WTC11 (cell line): ENCODE measurements at regions not wholly inside any gene's neighbourhood (a gene's known extent, or its start where the extent isn't known, plus 50 kb on each side); places are given as distances from the start of the nearest gene placed in this dataset.

ENCODE experiments used
- ATAC-seq: fragments of 200-7000 bp; cut with Tn5 transposase; 2 replicates; pipeline ENCODE4 v1.10.0; 2021; ENCODE audit warnings: mild to moderate bottlenecking, moderate library complexity
- CTCF ChIA-PET: fragments of 300-600 bp; sonication (Branson Sonifier 250); formaldehyde crosslinking; loops from one replicate; lab custom pipeline; 2021; ENCODE audit warnings: antibody characterized with exemption; lab: Charles Lee
- POLR2A ChIA-PET: fragments of 350-600 bp; sonication (Branson Sonifier 250); formaldehyde crosslinking; loops from one replicate; lab custom pipeline; 2021; ENCODE audit warnings: antibody characterized with exemption; lab: Charles Lee
- DNase-seq: peaks from one replicate; pipeline ENCODE4 v3.0.0; 2021; ENCODE audit warnings: low spot score
- H3K27ac Mint-ChIP-seq: 2 replicates; pipeline ENCODE4 v1.8.0; 2021; ENCODE audit warnings: mixed read lengths
- H3K27me3 Mint-ChIP-seq: 2 replicates; pipeline ENCODE4 v1.8.0; 2021; ENCODE audit warnings: low read depth, mild to moderate bottlenecking, moderate library complexity, mixed read lengths
- H3K36me3 Mint-ChIP-seq: 2 replicates; pipeline ENCODE4 v1.8.0; 2021; ENCODE audit warnings: mixed read lengths
- H3K4me1 Mint-ChIP-seq: 2 replicates; pipeline ENCODE4 v1.8.0; 2022; ENCODE audit warnings: mixed read lengths
- H3K4me3 Mint-ChIP-seq: 2 replicates; pipeline ENCODE4 v1.8.0; 2021; ENCODE audit warnings: mild to moderate bottlenecking, moderate library complexity, mixed read lengths
- H3K9me3 Mint-ChIP-seq: 2 replicates; pipeline ENCODE4 v1.8.0; 2021; ENCODE audit warnings: mixed read lengths
- CBFB ChIP-seq: sonication (generic); formaldehyde crosslinking; IDR thresholded peaks from 2 replicates; pipeline ENCODE4 v1.8.1; 2022; ENCODE audit warnings: mild to moderate bottlenecking, low read depth, missing genetic modification reagents
- E2F1 ChIP-seq: sonication (generic); formaldehyde crosslinking; IDR thresholded peaks from 2 replicates; pipeline ENCODE4 v1.8.0; 2022; ENCODE audit warnings: mild to moderate bottlenecking, missing genetic modification reagents
- ELF4 ChIP-seq: sonication (generic); formaldehyde crosslinking; IDR thresholded peaks from 2 replicates; pipeline ENCODE4 v1.8.1; 2022; ENCODE audit warnings: low read depth, mild to moderate bottlenecking, moderate library complexity, missing genetic modification reagents
- EMX1 ChIP-seq: fragments of 250-450 bp; sonication (Bioruptor Pico); IDR thresholded peaks from 2 replicates; pipeline ENCODE4 v1.8.0; 2021; ENCODE audit warnings: mild to moderate bottlenecking
- GRHL2 ChIP-seq: fragments of 250-450 bp; sonication (Bioruptor Pico); IDR thresholded peaks from 2 replicates; pipeline ENCODE4 v1.8.0; 2022; ENCODE audit warnings: mild to moderate bottlenecking, moderate library complexity; ENCODE audit not compliant: insufficient replicate concordance, severe bottlenecking
- GTF2I ChIP-seq: fragments of 250-450 bp; sonication (Bioruptor Pico); conservative IDR thresholded peaks from 2 replicates; pipeline ENCODE4 v1.4.0; 2021; ENCODE audit warnings: mild to moderate bottlenecking
- HMGA2 ChIP-seq: fragments of 250-450 bp; sonication (Bioruptor Pico); IDR thresholded peaks from 2 replicates; pipeline ENCODE4 v1.4.0; 2021; ENCODE audit warnings: mild to moderate bottlenecking, moderate library complexity
- NFATC4 ChIP-seq: fragments of 250-450 bp; sonication (Bioruptor Pico); IDR thresholded peaks from 2 replicates; pipeline ENCODE4 v1.9.0; 2021; ENCODE audit warnings: mild to moderate bottlenecking
- NR1H2 ChIP-seq: sonication (generic); formaldehyde crosslinking; IDR thresholded peaks from 2 replicates; pipeline ENCODE4 v1.9.0; 2021; ENCODE audit warnings: mild to moderate bottlenecking, moderate library complexity, missing genetic modification reagents
- OVOL2 ChIP-seq: fragments of 250-450 bp; sonication (Bioruptor Pico); IDR thresholded peaks from 2 replicates; pipeline ENCODE4 v1.9.0; 2021; ENCODE audit warnings: mild to moderate bottlenecking, borderline replicate concordance
- PRRX2 ChIP-seq: fragments of 250-450 bp; sonication (Bioruptor Pico); IDR thresholded peaks from 2 replicates; pipeline ENCODE4 v1.8.0; 2021; ENCODE audit warnings: mild to moderate bottlenecking
- SMAD3 ChIP-seq: sonication (generic); formaldehyde crosslinking; IDR thresholded peaks from 2 replicates; pipeline ENCODE4 v1.8.0; 2022; ENCODE audit warnings: missing genetic modification reagents, mild to moderate bottlenecking, borderline replicate concordance
- SOX15 ChIP-seq: fragments of 250-450 bp; sonication (Bioruptor Pico); IDR thresholded peaks from 2 replicates; pipeline ENCODE4 v1.9.0; 2021; ENCODE audit warnings: mild to moderate bottlenecking
- USF1 ChIP-seq: sonication (generic); formaldehyde crosslinking; IDR thresholded peaks from 2 replicates; pipeline ENCODE4 v1.8.0; 2022; ENCODE audit warnings: mild to moderate bottlenecking, missing genetic modification reagents
- ZBTB21 ChIP-seq: sonication (generic); formaldehyde crosslinking; IDR thresholded peaks from 2 replicates; pipeline ENCODE4 v1.8.1; 2023; ENCODE audit warnings: mild to moderate bottlenecking, missing genetic modification reagents, borderline replicate concordance
- ZNF121 ChIP-seq: sonication (generic); formaldehyde crosslinking; IDR thresholded peaks from 2 replicates; pipeline ENCODE4 v1.8.0; 2023; ENCODE audit warnings: missing genetic modification reagents
- ZNF138 ChIP-seq: sonication (generic); formaldehyde crosslinking; conservative IDR thresholded peaks from 2 replicates; pipeline ENCODE4 v1.8.1; 2022; ENCODE audit warnings: mild to moderate bottlenecking, moderate library complexity, missing genetic modification reagents
- ZNF219 ChIP-seq: sonication (generic); formaldehyde crosslinking; IDR thresholded peaks from 2 replicates; pipeline ENCODE4 v1.8.0; 2023; ENCODE audit warnings: missing genetic modification reagents, mild to moderate bottlenecking, borderline replicate concordance
- ZNF263 ChIP-seq: sonication (generic); formaldehyde crosslinking; IDR thresholded peaks from 2 replicates; pipeline ENCODE4 v1.8.1; 2022; ENCODE audit warnings: low read depth, mild to moderate bottlenecking, moderate library complexity, missing genetic modification reagents
- ZNF396 ChIP-seq: fragments of 250-450 bp; sonication (Bioruptor Pico); IDR thresholded peaks from 2 replicates; pipeline ENCODE4 v1.8.0; 2021; ENCODE audit warnings: mild to moderate bottlenecking, moderate library complexity, borderline replicate concordance
- ZNF671 ChIP-seq: fragments of 250-450 bp; sonication (Bioruptor Pico); IDR thresholded peaks from 2 replicates; pipeline ENCODE4 v1.8.0; 2021; ENCODE audit warnings: mild to moderate bottlenecking
- TF ChIP-seq, protein P1 (sequence below): fragments of 250-450 bp; sonication (Bioruptor Pico); IDR thresholded peaks from 2 replicates; pipeline ENCODE4 v1.9.0; 2021; ENCODE audit warnings: mild to moderate bottlenecking
- TF ChIP-seq, protein P2 (sequence below): fragments of 200-600 bp; IDR thresholded peaks from 2 replicates; pipeline ENCODE4 v1.8.0; 2022; ENCODE audit warnings: antibody characterized with exemption

DNA sequence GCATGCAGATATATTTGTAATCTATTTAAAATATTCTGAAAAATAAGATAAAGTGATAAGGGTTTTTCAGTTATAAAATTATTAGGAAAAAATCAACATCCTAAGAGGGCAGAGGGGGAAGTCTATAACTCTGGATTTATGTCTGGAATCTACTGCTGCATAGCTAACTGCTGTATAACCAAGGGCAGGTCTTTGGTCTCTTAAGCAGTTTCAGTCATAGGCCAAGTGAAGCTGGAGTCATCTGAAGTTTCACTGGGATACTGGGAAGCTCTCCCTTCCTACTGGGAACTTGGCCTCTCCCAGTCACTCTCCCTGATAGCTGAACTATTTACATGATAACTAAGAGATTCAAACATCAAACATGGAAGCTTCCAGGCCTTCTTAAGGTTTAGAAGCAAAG is 1409.9 kb upstream of the PCDH7 start (continued):
- TF ChIP-seq, protein P1, sequence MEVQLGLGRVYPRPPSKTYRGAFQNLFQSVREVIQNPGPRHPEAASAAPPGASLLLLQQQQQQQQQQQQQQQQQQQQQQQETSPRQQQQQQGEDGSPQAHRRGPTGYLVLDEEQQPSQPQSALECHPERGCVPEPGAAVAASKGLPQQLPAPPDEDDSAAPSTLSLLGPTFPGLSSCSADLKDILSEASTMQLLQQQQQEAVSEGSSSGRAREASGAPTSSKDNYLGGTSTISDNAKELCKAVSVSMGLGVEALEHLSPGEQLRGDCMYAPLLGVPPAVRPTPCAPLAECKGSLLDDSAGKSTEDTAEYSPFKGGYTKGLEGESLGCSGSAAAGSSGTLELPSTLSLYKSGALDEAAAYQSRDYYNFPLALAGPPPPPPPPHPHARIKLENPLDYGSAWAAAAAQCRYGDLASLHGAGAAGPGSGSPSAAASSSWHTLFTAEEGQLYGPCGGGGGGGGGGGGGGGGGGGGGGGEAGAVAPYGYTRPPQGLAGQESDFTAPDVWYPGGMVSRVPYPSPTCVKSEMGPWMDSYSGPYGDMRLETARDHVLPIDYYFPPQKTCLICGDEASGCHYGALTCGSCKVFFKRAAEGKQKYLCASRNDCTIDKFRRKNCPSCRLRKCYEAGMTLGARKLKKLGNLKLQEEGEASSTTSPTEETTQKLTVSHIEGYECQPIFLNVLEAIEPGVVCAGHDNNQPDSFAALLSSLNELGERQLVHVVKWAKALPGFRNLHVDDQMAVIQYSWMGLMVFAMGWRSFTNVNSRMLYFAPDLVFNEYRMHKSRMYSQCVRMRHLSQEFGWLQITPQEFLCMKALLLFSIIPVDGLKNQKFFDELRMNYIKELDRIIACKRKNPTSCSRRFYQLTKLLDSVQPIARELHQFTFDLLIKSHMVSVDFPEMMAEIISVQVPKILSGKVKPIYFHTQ (CRISPR knock-in tag) = no peak
- no peak for TF ChIP-seq GRHL2
- no peak for TF ChIP-seq EMX1 (CRISPR knock-in tag)
- no peak for TF ChIP-seq ZNF396 (CRISPR knock-in tag)

DNA sequence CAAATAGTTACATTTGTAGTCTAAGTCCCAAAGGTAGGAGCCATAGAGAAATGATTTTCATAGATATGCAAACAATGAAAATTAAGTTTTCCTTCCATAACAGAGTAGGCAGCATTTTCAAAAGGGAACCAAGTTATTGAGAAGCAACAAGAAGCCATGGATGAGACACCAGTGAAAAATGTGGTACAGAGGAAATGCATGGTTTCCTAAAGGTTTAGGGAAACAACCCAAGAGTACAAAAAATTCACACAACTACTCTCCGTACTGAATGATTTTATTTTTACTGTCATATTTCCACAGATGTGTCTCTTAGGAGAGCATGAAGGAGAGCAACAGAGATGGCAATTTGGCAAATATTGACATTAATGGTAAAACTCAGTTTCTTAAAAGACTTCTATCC is 1408.9 kb upstream of the PCDH7 start:
- CTCF ChIA-PET = no interaction called here
- H3K27ac Mint-ChIP-seq = no peak overlapping the region

DNA sequence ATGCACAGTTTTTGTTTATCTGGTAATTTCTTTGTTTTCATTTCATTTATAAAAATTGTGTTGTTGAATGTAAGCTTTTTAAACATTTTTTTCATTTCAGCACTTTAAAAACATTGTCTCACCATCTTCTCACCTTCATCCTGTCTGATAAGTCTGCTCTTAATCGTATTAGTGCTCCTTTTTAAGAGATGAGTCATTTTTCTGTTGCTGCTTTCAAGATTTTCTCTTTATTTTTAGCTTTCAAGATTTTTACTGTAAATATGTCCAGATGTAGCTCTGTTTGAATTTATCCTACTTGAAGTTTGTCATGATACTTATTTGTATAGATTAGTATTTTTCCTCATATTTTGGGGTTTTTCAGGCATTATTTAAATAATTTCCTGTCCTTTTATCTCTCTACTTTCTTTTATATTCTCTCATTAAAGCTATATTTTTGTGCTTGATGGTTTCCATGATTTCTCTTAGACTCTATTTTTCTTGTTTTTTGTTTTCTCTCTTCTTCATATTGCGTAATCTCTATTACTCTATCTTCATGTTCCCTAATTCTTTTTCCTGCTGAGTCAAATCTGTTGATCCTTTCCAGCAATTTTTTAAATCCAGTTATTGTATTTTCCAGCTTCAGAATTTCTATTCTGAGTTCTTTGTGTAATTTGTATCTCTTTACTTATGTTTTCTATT is 1400.4 kb upstream of the PCDH7 start:
- ATAC-seq = no peak
- peaks cover 4% of the 10 kb centered on the region for H3K4me1 Mint-ChIP-seq
- CTCF ChIA-PET = no interaction called here
- no peak for DNase-seq
- H3K9me3 Mint-ChIP-seq = peaks cover 11% of the 10 kb centered on the region
- no peaks in the 10 kb centered on the region for H3K27me3 Mint-ChIP-seq
- no peak overlapping the region for H3K4me3 Mint-ChIP-seq
- no peaks in the 10 kb centered on the region for H3K36me3 Mint-ChIP-seq
- H3K27ac Mint-ChIP-seq = no peak overlapping the region
- POLR2A ChIA-PET = no interaction called here
- TF ChIP-seq ZNF671 (CRISPR knock-in tag) (no peak), SOX15 (CRISPR knock-in tag) (no peak), OVOL2 (no peak), ZBTB21 (CRISPR knock-in tag) (no peak), USF1 (CRISPR knock-in tag) (no peak), HMGA2 (CRISPR knock-in tag) (no peak), NFATC4 (CRISPR knock-in tag) (no peak), ZNF121 (CRISPR knock-in tag) (no peak)
- TF ChIP-seq, protein P2, sequence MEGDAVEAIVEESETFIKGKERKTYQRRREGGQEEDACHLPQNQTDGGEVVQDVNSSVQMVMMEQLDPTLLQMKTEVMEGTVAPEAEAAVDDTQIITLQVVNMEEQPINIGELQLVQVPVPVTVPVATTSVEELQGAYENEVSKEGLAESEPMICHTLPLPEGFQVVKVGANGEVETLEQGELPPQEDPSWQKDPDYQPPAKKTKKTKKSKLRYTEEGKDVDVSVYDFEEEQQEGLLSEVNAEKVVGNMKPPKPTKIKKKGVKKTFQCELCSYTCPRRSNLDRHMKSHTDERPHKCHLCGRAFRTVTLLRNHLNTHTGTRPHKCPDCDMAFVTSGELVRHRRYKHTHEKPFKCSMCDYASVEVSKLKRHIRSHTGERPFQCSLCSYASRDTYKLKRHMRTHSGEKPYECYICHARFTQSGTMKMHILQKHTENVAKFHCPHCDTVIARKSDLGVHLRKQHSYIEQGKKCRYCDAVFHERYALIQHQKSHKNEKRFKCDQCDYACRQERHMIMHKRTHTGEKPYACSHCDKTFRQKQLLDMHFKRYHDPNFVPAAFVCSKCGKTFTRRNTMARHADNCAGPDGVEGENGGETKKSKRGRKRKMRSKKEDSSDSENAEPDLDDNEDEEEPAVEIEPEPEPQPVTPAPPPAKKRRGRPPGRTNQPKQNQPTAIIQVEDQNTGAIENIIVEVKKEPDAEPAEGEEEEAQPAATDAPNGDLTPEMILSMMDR = no peak

More for the DNA sequence above, 1408.9 kb upstream of the PCDH7 start:
- DNase-seq (no peak), ATAC-seq (no peak)
- Mint-ChIP-seq H3K4me1 (no peaks in the 10 kb centered on the region; the same call in 1 of the 2 replicates), H3K9me3 (no peaks in the 10 kb centered on the region), H3K27me3 (no peaks in the 10 kb centered on the region), H3K36me3 (no peaks in the 10 kb centered on the region), H3K4me3 (no peak overlapping the region)
- POLR2A ChIA-PET = no interaction called here
- no peak for TF ChIP-seq GTF2I (CRISPR knock-in tag)
- TF ChIP-seq, protein P2 = no peak
- TF ChIP-seq CBFB (CRISPR knock-in tag) = no peak
- TF ChIP-seq PRRX2 = no peak
- no peak for TF ChIP-seq ZNF263 (CRISPR knock-in tag)
- no peak for TF ChIP-seq SMAD3 (CRISPR knock-in tag)
- TF ChIP-seq ELF4 (CRISPR knock-in tag) = no peak
- TF ChIP-seq ZNF138 (CRISPR knock-in tag) = no peak
- TF ChIP-seq NR1H2 (CRISPR knock-in tag) = no peak
- TF ChIP-seq E2F1 (CRISPR knock-in tag) = no peak
- no peak for TF ChIP-seq ZNF219
